Fibroblast of villous mesenchyme (primary cell): ENCODE measurements at regions not wholly inside any gene's neighbourhood (a gene's known extent, or its start where the extent isn't known, plus 50 kb on each side); places are given as distances from the start of the nearest gene placed in this dataset.
"Not testable (repeated sequence)": the region's sequence is repeated elsewhere in the genome, so short reads cannot be mapped to it uniquely, and the experiment has no call there.

ENCODE experiments used
- DNase-seq: peaks from one replicate; pipeline ENCODE4 v3.0.0-alpha.2; 2010; ENCODE audit warnings: low read depth
- H3K4me3 ChIP-seq: 2 replicates; pipeline ENCODE4 v1.5.1; 2011; ENCODE audit warnings: low read depth, mild to moderate bottlenecking, low read length
- CTCF ChIP-seq: IDR thresholded peaks from 2 replicates; pipeline ENCODE4 v1.5.1; 2012; ENCODE audit warnings: low read depth, mild to moderate bottlenecking, low read length; ENCODE audit not compliant: insufficient read depth

GRCh38 chr4:174183259-174183658 lies 100.2 kb downstream of the FBXO8 start:
- no peak overlapping the region for H3K4me3 ChIP-seq
- DNase-seq: no peak
- no peak for TF ChIP-seq CTCF

GRCh38 chr4:174181827-174182226 lies 101.6 kb downstream of the FBXO8 start:
- TF ChIP-seq CTCF: peak; percentile 7
- no peak overlapping the region for H3K4me3 ChIP-seq
- no peak for DNase-seq

- DNase-seq: peak; percentile 81
- H3K4me3 ChIP-seq: no peak overlapping the region
- no peak for TF ChIP-seq CTCF
Measured at GRCh38 chr4:174177536-174177935, 105.9 kb downstream of the FBXO8 start.

- not testable (repeated sequence) for DNase-seq, H3K4me3 ChIP-seq
Measured at GRCh38 chr4:174175836-174176235, 107.6 kb downstream of the FBXO8 start.

GRCh38 chr4:174173360-174173759 lies 110.1 kb downstream of the FBXO8 start:
- peak; percentile 94 for DNase-seq
- no peak overlapping the region for H3K4me3 ChIP-seq
- no peak for TF ChIP-seq CTCF

GRCh38 chr4:174172274-174172673 lies 111.2 kb downstream of the FBXO8 start:
- no peak overlapping the region for H3K4me3 ChIP-seq
- TF ChIP-seq CTCF: no peak
- DNase-seq: peak; percentile 23

- H3K4me3 ChIP-seq: no peak overlapping the region
- DNase-seq: no peak
- TF ChIP-seq CTCF: no peak
Measured at GRCh38 chr4:174170906-174171305, 112.6 kb downstream of the FBXO8 start.
